NCI-H1417 treated with DMSO at 0.1 percent for 48 hours (cell line): ENCODE measurements at regions not wholly inside any gene's neighbourhood (a gene's known extent, or its start where the extent isn't known, plus 50 kb on each side); places are given as distances from the start of the nearest gene placed in this dataset.
A peak's percentile ranks its signal among the peaks of the same experiment; 100 is the strongest.

ENCODE experiments used
- DNase-seq: peaks from one replicate; lab custom pipeline; 2025; lab: John Stamatoyannopoulos, UW

DNA sequence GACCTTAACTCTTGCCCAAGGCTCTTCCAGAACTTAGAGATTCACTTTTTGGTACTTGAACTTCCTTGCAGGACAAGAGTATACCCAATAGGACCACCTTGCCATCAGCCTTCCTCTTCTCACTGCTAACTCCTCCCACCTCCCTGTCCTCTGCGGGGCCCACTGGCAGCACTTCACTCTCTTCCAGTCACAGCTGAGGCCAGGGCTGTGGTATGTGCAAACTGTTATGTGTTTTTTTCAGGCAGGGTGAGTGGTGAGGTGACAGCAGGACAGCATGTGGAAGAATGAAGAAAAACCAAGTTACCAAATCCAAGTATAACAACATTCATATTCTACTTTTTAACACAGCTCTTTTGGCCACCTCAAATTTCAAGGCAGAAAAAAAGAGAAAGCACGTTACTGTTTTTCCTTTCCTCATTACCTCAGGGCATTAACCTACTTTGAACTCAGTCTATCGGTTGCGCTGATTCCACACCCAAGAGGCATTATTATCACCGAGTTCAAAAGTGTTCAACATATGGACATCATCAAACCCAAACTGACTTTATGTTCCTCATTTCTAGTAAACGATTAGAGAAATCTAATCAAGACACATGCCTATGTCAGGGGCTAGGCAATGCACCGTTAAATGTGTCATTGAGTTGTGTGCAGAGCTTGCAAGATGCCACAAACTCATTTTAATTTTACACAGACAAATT lies 605.2 kb upstream of the SYT4 start:
- no peak for DNase-seq

DNA sequence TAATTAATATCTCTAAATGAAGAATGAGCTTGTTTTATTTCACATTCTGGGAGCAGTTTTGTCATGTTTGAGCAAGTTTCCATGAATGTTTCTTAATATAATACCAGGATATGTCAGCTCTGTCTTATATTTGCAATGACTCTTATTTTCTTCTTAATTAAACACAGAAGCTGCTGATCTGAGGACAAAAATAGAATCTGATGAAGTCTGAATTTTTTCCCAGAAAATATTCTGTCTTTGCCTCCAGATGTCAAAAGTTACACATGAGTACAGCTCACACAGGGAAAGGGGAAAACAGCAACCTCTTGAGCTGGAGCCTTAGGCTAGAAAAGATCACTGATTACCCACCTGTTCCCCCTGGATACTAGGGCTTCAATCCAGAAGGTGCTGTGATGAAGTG lies 606.6 kb upstream of the SYT4 start:
- no peak for DNase-seq

DNA sequence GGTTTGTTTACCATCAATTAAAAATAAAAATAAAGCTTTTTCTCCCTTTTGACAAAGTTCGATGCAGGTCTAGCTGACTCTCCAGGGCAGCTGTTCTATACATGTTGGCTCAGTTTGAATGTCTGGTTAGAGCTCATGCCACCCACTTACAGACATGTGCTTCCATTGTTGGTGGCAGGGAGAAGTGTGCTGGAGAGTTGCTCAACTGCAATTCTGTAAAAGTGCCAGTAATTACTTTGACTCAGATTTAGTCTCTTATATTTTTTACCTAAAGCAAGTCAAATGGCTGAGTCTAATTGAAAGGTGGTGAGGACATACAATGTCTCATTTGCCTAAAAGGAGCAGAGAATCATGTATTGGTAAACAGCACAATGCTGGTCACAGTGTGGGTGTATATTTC lies 609.1 kb upstream of the SYT4 start:
- no peak for DNase-seq

DNA sequence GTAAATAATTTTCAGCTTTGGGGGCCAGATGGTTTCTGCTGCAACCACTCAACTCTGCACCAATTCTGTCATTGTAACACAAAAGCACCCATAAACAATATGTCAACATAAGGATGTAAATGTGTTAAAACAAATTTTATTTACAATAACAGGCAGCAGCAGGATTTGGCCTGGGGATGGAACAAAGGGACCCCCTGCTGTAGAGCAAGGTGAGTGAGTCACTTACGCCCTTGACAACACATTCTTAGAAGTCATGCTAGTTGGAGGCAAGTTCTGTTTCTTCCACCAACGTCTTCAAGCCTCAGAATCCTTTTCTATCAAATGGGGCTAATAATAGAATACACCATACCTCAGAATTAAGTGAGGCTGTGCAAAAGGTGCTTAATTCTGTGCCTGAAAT lies 610.2 kb upstream of the SYT4 start:
- DNase-seq = no peak

DNA sequence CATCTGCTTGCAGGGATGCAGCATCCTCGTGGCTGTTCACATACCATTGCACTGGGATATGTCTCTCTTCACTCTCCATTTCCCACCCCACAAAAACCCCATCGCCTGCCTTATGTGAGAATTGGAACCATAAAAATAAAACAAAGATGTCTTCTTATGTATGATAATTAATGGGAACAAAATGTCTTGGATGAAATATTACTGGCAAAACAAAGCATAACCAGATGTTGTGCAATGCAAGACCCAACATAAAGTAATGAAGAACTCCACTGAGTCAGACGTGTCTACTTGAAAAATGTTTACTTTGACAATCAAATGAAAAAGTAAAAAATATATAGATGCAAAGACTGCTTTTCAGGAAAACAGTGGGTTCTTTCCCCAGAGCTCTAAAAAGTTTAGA lies 611.3 kb upstream of the SYT4 start:
- DNase-seq = no peak

DNA sequence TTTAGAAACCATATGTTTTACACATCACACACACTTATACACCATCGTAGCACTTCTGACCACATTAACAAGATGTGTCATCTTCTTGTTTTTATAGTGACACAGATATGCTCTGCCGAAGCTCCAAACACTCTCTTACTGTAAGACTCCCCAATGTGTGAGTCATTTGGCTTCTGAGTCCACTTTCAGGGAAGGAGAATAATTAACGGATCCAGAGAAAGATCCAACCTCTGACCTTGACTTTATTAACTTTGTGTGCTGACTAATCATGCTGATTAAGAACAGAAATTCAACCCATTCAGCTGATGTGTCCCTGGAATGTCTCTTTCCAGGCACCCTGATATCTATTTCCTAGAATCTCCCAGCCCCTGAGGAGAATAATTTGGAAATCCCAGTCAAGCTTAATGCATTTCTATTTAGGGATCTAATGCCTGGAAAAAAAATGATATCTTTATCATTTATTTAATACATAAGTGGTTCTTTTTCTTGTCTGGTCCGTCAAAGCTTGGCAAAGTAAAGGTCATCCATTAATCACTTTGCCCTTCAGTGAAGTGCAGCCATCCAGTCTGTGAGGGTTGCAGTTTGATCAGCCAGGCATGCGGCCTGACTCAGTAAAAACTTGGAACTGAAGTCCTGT lies 615.8 kb upstream of the SYT4 start:
- no peak for DNase-seq

DNA sequence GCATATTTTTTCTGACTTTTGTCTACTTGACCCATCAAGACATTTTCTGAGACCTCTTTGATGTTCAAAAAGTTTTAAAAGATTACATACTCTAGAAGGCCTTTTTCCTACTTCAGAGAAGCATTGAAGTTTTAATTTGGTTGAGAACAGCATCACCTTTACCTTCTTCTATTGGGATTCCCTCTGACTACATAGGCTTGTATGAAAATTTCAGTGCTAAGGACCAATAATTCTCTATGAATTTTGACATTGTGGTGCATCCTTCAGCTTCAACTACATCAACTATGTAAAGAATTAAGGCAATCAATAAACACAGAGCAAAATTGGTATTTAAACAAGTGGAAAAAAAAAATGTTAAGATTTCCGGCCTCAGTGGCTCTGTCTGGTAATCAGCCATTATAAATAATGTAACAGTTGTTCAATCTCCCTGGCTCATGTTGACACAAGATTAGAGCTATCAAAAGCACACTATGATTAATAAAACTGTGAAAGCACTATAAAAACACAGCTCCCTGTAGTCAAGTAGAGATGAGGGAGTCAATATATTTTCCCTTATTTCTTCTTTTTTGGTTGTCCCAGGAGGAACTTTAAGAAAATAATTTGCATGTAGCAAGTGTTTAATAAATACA lies 627.0 kb upstream of the SYT4 start:
- no peak for DNase-seq

DNA sequence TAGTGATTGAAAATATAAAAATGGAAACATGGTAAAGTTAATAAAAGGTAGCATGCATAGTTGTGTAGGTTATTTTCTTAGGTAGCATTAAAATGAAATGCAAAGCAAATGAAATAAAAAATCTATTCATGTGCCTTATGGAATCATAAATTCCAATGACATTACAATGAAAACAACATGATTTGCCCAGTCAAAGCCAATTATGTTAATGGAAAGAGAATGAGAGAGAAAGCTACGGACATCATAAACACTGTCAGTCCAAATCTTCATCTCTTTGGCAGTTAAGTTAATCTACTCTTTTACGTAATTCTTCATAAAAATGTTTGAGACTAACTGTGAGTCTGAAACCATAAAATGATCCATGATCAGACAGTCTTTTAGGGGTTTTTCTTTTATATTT lies 636.7 kb upstream of the SYT4 start:
- DNase-seq = no peak

DNA sequence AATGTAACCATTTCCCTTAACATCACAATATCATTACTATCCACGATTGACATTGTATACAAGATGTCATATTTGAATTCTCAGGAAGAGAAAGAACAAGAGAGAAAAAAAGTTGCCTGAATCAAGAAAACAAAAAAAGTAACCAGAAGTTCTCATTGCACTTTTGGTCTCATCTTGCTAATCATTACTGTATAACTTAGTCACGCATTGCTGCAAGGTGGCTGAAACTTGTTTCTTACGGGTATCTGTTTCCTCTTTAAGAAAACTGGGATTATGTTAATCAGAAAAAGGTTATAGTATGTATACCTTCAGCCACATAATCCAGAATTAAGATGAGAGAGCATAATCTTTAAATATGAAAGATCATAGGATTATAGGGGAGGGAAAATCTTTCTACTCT lies 639.7 kb upstream of the SYT4 start:
- DNase-seq = no peak

DNA sequence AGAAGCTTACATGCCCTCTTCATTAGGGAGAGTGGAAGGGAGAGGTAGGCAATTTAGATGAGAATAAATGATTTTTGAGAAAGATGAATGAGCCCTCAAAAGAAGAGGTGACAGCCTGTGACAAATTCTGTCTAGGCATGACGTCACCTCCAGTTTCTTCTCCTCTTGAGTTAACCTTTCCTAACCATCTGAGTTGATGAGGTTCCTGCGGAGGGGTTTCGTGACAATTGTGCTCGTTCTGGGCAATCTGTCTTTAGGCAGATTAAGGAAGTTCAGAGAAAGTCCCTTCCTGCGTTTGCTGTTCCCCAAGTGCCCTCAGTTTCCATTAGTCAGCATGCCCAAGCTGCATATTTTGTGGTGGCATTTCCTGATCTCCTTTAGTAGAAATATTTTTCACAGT lies 640.2 kb upstream of the SYT4 start:
- no peak for DNase-seq

DNA sequence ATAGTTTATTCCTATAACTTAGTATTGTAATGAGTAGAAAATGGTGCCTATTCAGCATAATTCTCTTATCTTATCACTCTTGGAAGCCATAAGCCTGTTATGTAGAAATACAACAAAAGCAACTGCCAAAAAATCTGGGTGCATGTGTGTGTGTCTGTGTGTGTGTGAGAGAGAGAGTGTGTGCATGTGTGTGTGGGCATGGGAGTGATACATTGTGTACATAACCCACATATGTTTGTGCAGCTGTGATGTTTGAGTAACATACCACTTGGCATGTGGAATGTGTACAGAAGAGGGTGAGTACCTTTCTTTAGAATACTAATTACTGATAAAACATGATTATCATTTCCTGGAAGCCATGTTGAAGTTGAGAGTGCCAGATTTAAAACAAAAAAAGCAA lies 642.3 kb upstream of the SYT4 start:
- DNase-seq = peak; percentile 64

DNA sequence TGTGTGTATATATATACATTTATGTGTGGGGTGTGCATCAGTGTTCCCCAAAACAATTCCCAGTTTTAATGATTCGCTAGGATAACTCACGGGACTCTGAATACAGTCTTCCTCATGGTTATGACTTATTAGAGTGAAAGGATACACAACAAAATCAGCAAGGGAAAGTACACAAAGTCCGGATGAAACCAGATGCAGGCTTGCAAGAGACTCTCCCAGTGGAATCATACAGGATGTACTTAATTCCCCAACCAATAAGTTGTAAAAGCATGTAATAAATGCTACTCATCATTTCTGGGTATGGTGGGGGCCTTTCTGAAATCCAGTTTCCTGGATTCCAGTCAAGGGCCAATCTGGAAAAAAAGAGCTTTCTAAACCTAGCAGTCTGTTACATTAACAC lies 654.1 kb upstream of the SYT4 start:
- no peak for DNase-seq

DNA sequence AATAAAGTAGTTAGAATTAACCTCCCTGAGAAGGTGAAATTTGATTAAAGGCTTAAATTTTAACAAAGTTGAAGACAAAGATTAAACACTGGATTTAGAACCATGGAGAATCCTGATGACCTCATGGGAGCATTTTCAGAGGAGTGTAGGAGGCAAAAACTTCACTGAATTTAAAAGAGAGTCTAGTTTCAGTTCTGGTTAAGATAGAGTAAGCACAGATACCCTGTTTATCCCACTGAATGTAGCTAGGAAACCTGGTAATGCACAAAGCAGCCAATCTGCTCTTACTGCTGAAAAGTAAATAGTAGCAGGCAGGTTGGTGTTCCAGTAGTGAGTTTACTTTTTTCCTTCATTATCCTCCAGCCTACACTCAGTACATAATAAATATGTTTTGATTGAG lies 654.9 kb upstream of the SYT4 start:
- DNase-seq = no peak

DNA sequence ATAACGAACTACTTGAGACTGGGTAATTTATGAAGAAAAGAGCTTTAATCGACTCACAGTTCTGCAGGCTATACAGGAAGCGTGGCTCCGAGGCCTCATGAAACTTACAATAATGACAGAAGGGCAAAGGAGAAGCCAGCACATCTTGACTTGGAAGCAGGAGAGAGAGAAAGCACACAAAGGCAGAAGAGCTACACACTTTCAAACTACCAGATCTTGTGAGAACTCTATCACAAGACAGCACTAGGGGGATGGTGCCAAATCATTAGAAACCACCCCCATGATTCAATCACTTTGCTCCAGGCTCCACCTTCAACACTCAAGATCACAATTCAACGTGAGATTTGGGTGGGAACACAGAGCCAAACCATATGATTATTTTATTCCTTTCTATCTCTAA lies 655.9 kb upstream of the SYT4 start:
- DNase-seq = no peak

DNA sequence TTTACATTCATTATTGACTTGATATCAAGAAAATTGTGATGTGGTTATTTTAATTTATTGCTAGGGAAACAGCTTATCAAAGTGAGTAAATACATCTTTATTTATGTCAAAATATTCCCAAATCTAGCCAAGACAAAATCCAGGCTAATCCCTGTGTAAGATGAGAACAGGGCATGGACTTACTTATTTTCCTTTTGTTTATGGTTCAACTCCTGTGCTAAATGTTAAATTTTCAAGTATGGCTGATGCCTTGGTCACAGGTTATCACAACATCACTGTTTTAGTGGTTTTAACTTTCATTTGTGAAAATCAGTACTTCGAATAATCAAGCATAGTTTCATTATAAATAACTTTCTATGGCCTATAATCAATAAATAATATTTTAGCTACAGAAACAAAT lies 657.0 kb upstream of the SYT4 start:
- DNase-seq = no peak

DNA sequence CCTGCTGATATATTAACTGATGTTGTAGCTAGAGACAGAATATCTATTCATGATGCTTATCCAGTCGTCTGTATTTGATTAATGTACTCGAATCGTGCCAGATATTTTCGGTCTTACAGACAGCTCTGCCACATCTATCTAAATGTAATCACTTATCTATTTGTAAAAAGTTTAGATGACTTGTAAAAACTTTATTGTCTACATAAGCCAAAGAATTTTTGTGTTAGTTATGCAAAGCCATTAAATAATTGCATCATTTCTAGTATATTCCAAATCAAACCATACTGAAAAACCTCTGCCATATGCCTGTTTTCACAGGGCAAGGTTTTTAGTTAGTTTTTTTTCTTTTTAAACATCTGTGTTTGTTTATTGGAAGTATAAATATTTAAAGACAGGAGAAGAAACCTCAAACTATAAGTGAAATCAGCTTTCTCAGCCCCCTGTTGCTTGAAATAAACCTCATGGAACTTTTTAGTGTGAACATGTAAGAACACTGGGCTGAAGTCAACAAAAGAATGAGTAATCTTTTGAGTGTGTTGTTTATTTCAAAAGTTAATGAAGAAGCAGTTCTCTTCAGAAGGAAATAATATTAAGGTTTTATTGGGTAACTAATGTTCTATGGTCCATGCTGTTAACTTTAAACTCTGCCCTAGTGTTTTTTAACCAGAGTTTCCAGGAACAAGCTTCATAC lies 657.6 kb upstream of the SYT4 start:
- no peak for DNase-seq

DNA sequence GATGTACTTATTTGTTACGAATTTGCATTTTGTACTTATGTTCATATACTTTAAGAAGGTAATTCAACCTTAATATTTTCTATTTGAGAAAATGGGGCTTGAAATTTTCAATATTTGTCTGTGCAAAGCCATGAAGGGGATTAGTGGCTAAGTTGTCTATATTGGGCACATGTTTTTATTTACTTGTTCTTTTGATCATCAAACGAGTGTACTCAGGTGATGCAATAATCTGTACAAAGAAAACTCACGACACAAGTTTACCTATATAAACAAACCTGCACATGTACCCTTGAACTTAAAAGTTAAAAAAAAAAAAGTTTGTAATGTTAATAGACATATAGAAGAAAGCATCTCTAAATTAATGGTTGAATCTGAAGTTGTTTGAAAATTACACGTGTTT lies 658.9 kb upstream of the SYT4 start:
- no peak for DNase-seq

DNA sequence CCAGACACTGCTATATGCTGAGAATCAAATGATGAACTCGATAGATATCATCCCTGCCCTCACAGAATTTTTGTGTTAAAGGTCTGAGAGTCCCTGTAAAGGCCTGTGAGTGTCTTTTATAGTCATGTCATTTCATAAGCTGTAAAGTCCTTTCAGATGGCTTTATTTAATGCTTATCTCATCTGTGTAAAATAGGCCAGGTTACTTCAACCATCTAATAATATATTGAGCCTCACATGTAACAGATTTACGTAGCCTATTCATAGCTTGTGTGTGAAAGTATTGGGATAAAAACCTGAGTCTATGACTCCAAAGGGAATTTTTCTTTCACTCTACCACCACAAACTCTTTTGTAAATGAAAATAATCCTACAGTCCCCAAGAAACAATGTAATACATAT lies 672.0 kb upstream of the SYT4 start:
- DNase-seq = no peak

DNA sequence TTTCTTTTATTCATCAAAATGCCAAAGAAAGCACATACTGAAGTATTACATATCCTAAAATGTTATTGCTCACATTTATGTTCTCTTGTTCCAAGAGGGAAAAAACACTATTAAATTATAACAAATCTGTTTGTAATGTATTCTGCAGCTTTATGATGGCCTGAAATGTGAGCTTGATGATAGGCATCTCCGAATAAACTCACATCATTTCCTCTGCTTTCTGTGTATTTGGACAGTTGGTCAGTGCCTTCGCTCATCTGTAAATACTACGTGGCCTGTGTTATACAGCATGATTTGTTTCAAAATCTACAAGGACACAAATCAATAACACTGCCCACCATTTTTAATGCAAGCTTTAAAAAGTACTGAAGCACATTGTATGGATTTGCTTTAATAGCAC lies 672.8 kb upstream of the SYT4 start:
- no peak for DNase-seq

DNA sequence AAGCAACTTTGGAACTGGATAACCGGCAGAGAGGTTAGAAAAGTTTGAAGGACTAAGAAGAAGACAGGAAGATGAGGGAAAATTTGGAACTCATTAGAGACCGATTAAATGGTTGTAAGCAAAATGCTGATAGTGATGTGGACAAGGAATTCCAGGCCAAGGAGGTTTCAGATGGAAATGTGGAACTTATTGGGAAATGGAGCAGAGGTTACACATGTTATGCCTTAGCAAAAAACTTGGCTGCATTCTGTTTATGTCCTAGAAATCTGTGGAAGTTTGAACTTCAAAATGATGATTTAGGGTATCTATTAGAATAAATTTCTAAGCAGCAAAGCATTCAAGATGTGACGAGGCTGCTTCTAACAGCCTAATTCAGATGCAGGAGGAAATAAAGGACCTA lies 675.1 kb upstream of the SYT4 start:
- no peak for DNase-seq

DNA sequence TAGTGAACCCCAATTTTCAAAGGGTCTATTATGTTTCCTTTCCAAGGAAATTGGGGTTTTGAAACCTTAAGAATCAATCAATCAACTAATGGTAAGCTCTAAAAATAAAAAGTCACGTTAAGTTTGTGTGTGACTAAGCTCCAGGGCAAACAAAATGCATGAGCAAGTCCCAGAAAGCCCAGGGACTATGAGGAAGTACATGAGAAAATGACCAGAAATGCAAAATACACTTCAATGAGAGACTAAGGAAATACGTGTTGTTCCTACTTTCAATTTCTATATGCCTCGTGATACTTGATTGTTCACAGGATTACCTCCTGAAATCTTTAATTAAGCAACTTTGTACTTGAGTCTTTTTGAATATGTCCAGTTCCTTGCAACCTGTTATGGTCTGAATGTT lies 684.4 kb upstream of the SYT4 start:
- no peak for DNase-seq

DNA sequence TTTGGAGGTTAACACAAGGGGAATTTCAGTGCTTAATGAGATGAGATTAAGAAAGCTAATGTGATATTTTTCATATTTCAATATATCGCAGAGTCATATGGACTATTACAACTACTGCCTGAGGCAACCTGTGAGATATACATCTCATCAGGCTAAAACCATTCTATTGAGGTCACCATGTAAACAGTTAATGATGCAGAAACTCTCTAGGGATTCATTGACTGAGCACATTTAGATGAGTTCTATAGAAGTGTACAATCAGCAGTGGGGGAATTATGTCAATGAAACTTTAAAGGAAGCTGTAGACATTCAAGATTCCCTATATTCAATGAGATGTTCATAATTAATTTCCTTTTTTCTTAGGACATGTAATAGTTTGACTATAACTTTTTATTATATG lies 687.4 kb upstream of the SYT4 start:
- DNase-seq = no peak

DNA sequence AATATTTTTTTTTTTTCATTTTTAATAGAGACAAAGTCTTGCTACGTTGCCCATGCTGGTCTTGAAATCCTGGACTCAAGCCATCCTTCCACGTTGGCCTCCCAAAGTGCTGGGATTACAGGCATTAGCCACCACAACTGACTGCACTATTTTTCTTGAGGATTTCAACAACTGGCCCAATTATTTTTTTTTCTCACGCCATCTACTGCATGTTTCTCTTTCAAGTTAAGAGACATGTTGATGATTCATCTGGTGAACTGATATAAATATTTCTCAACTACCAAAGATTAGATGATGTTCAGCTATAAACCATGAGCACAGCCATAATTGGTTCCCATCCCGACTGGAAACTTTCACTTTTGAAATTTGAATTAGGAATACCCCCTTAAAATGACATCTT lies 688.4 kb upstream of the SYT4 start:
- no peak for DNase-seq
